Skeletal muscle tissue (tissue), 3 donors: ENCODE measurements at regions not wholly inside any gene's neighbourhood (a gene's known extent, or its start where the extent isn't known, plus 50 kb on each side); places are given as distances from the start of the nearest gene placed in this dataset.
"Not testable (repeated sequence)": the region's sequence is repeated elsewhere in the genome, so short reads cannot be mapped to it uniquely, and the experiment has no call there.

Experiments used
- H3K27ac ChIP-seq: one replicate; pipeline ENCODE4 v1.7.0; 2013; ENCODE audit warnings: mild to moderate bottlenecking, low read depth, low read length, inconsistent platforms
- H3K27me3 ChIP-seq, 3 donors: one replicate each; pipeline ENCODE4 v1.7.0; 2013; ENCODE audit warnings: low read length in 3 of 3; ENCODE audit not compliant: control insufficient read depth in 3 of 3, insufficient read depth in 3 of 3
- H3K36me3 ChIP-seq, 3 donors: one replicate each; pipeline ENCODE4 v1.7.0; 2013; ENCODE audit warnings: low read length in 3 of 3; ENCODE audit not compliant: control insufficient read depth in 3 of 3, insufficient read depth in 3 of 3
- H3K4me1 ChIP-seq, 3 donors: one replicate each; pipeline ENCODE4 v1.7.0; 2013; ENCODE audit warnings: low read length in 3 of 3, mild to moderate bottlenecking in 3 of 3; ENCODE audit not compliant: control insufficient read depth in 3 of 3, insufficient read depth in 3 of 3
- H3K4me3 ChIP-seq, 3 donors: one replicate each; pipeline ENCODE4 v1.7.0; 2013; ENCODE audit warnings: low read length in 3 of 3
- H3K9ac ChIP-seq, 3 donors: one replicate each; pipeline ENCODE4 v1.7.0; 2013; ENCODE audit warnings: low read length in 3 of 3, mild to moderate bottlenecking in 3 of 3, moderate library complexity in 2 of 3, low read depth in 1 of 3
- H3K9me3 ChIP-seq, 3 donors: one replicate each; pipeline ENCODE4 v1.7.0; 2013; ENCODE audit warnings: low read length in 3 of 3; ENCODE audit not compliant: control insufficient read depth in 3 of 3
- donor health status: Osteomylitis.

- no peaks in the 10 kb centered on the region for H3K9me3 ChIP-seq
- no peaks in the 10 kb centered on the region for H3K36me3 ChIP-seq
- no peaks in the 10 kb centered on the region for H3K27me3 ChIP-seq
- no peak overlapping the region for H3K9ac ChIP-seq
- H3K4me3 ChIP-seq: no peak overlapping the region
- H3K27ac ChIP-seq: no peak overlapping the region
- H3K4me1 ChIP-seq: no peaks in the 10 kb centered on the region
Measured at GRCh38 chr17:71615820-71616219, 505.0 kb upstream of the SOX9 start.

GRCh38 chr17:71617767-71618166, 503.1 kb upstream of the SOX9 start:
- not testable (repeated sequence) for H3K27ac ChIP-seq, H3K4me1 ChIP-seq, H3K9ac ChIP-seq, H3K4me3 ChIP-seq, H3K36me3 ChIP-seq, H3K27me3 ChIP-seq, H3K9me3 ChIP-seq

GRCh38 chr17:71625330-71625729, 495.5 kb upstream of the SOX9 start:
- Histone ChIP-seq H3K4me3 (no peak overlapping the region), H3K4me1 (no peaks in the 10 kb centered on the region), H3K27ac (no peak overlapping the region), H3K27me3 (no peaks in the 10 kb centered on the region), H3K36me3 (no peaks in the 10 kb centered on the region), H3K9ac (no peak overlapping the region), H3K9me3 (no peaks in the 10 kb centered on the region)

GRCh38 chr17:71628306-71628705, 492.5 kb upstream of the SOX9 start:
- no peak overlapping the region for H3K9ac ChIP-seq
- no peaks in the 10 kb centered on the region for H3K27me3 ChIP-seq
- H3K4me1 ChIP-seq: no peaks in the 10 kb centered on the region
- no peaks in the 10 kb centered on the region for H3K36me3 ChIP-seq
- no peak overlapping the region for H3K4me3 ChIP-seq
- no peak overlapping the region for H3K27ac ChIP-seq
- no peaks in the 10 kb centered on the region for H3K9me3 ChIP-seq

GRCh38 chr17:71631483-71631882, 489.3 kb upstream of the SOX9 start:
- no peak overlapping the region for H3K9ac ChIP-seq

GRCh38 chr17:71632328-71632727, 488.5 kb upstream of the SOX9 start:
- H3K36me3 ChIP-seq: no peaks in the 10 kb centered on the region
- no peaks in the 10 kb centered on the region for H3K27me3 ChIP-seq
- H3K9ac ChIP-seq: no peak overlapping the region
- H3K4me1 ChIP-seq: no peaks in the 10 kb centered on the region
- no peaks in the 10 kb centered on the region for H3K9me3 ChIP-seq
- no peak overlapping the region for H3K27ac ChIP-seq
- no peak overlapping the region for H3K4me3 ChIP-seq

More at GRCh38 chr17:71631483-71631882, 489.3 kb upstream of the SOX9 start:
- Histone ChIP-seq H3K4me3 (no peak overlapping the region), H3K4me1 (no peaks in the 10 kb centered on the region), H3K27me3 (no peaks in the 10 kb centered on the region), H3K36me3 (no peaks in the 10 kb centered on the region), H3K9me3 (no peaks in the 10 kb centered on the region), H3K27ac (no peak overlapping the region)

- H3K9ac ChIP-seq: no peak overlapping the region
- H3K4me1 ChIP-seq: no peaks in the 10 kb centered on the region
- H3K36me3 ChIP-seq: no peaks in the 10 kb centered on the region
- H3K9me3 ChIP-seq: no peaks in the 10 kb centered on the region
- H3K4me3 ChIP-seq: no peak overlapping the region
- H3K27ac ChIP-seq: no peak overlapping the region
- H3K27me3 ChIP-seq: no peaks in the 10 kb centered on the region
Measured at GRCh38 chr17:71633391-71633849, 487.4 kb upstream of the SOX9 start.

- Histone ChIP-seq H3K36me3 (no peaks in the 10 kb centered on the region), H3K9me3 (no peaks in the 10 kb centered on the region), H3K27me3 (no peaks in the 10 kb centered on the region), H3K4me3 (no peak overlapping the region), H3K9ac (no peak overlapping the region), H3K27ac (no peak overlapping the region), H3K4me1 (no peaks in the 10 kb centered on the region)
Measured at GRCh38 chr17:71634376-71634775, 486.4 kb upstream of the SOX9 start.

GRCh38 chr17:71635187-71635586, 485.6 kb upstream of the SOX9 start:
- no peak overlapping the region for H3K9ac ChIP-seq
- H3K4me1 ChIP-seq: no peaks in the 10 kb centered on the region
- no peaks in the 10 kb centered on the region for H3K27me3 ChIP-seq

GRCh38 chr17:71636644-71637043, 484.2 kb upstream of the SOX9 start:
- no peaks in the 10 kb centered on the region for H3K9me3 ChIP-seq
- no peaks in the 10 kb centered on the region for H3K4me1 ChIP-seq
- H3K27me3 ChIP-seq: no peaks in the 10 kb centered on the region
- H3K27ac ChIP-seq: no peak overlapping the region
- no peaks in the 10 kb centered on the region for H3K36me3 ChIP-seq
- no peak overlapping the region for H3K9ac ChIP-seq
- no peak overlapping the region for H3K4me3 ChIP-seq

More at GRCh38 chr17:71635187-71635586, 485.6 kb upstream of the SOX9 start:
- Histone ChIP-seq H3K9me3 (no peaks in the 10 kb centered on the region), H3K4me3 (no peak overlapping the region), H3K36me3 (no peaks in the 10 kb centered on the region), H3K27ac (no peak overlapping the region)

- Histone ChIP-seq H3K9ac (no peak overlapping the region), H3K4me1 (no peaks in the 10 kb centered on the region), H3K9me3 (no peaks in the 10 kb centered on the region), H3K27me3 (no peaks in the 10 kb centered on the region), H3K4me3 (no peak overlapping the region), H3K27ac (no peak overlapping the region), H3K36me3 (no peaks in the 10 kb centered on the region)
Measured at GRCh38 chr17:71638668-71639067, 482.2 kb upstream of the SOX9 start.
